GM13976 (cell line): ENCODE measurements at regions not wholly inside any gene's neighbourhood (a gene's known extent, or its start where the extent isn't known, plus 50 kb on each side); places are given as distances from the start of the nearest gene placed in this dataset.

ENCODE experiments used
- DNase-seq: peaks from one replicate; pipeline ENCODE4 v3.0.0; 2012; ENCODE audit warnings: low spot score
- in situ Hi-C: fragments of 300-500 bp; cut with MboI; formaldehyde crosslinking; loops from one replicate; pipeline ENCODE4 v1.12.0; 2022; ENCODE audit warnings: low sequenced_read_pairs, mixed read lengths, inconsistent platforms; ENCODE audit not compliant: unreplicated experiment
- TF ChIP-seq, protein P1 (sequence below): IDR thresholded peaks from 2 replicates; pipeline ENCODE4 v1.5.1; 2012; ENCODE audit warnings: borderline replicate concordance, mild to moderate bottlenecking; ENCODE audit not compliant: insufficient read depth; ENCODE audit errors: extremely low read depth, missing control alignments, control extremely low read depth

DNA sequence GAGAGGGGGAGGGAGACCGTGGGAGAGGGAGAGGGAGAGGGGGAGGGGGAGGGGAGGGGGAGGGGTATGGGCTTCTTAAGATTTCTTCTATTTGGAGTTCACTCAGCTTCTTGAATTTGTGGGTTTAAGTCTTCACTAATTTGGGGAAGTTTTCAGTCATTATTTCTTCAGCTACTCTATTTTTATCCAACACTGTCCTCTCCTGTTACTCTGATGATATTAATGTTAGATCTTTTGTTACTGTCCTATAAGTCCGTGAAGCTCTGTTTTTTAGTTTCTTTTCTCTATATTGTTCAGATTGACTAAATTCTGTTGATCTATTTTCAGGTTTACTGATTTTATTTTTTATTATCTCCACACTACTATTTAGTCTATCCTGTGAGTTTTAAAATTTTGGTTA is 351.5 kb upstream of the TPM1 start:
- TF ChIP-seq, protein P1, sequence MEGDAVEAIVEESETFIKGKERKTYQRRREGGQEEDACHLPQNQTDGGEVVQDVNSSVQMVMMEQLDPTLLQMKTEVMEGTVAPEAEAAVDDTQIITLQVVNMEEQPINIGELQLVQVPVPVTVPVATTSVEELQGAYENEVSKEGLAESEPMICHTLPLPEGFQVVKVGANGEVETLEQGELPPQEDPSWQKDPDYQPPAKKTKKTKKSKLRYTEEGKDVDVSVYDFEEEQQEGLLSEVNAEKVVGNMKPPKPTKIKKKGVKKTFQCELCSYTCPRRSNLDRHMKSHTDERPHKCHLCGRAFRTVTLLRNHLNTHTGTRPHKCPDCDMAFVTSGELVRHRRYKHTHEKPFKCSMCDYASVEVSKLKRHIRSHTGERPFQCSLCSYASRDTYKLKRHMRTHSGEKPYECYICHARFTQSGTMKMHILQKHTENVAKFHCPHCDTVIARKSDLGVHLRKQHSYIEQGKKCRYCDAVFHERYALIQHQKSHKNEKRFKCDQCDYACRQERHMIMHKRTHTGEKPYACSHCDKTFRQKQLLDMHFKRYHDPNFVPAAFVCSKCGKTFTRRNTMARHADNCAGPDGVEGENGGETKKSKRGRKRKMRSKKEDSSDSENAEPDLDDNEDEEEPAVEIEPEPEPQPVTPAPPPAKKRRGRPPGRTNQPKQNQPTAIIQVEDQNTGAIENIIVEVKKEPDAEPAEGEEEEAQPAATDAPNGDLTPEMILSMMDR = no peak
- DNase-seq = no peak
- in situ Hi-C loops = no loop called here

DNA sequence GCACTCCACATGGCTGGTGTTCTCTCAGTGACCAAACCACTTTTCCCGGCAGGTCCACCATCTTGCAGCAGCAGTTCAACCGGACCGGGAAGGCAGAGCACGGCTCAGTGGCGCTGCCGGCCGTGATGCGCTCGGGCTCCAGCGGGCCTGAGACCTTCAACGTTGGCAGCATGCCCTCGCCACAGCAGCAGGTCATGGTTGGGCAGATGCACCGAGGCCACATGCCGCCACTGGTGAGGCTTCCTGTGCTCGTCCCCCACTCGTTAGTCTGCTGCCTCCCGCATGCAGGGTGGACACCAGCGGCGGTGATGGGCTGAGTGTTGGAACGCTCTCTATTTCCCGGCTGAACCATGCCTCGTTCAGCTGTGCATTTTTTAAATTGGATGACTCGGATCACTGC is 344.9 kb upstream of the TPM1 start:
- TF ChIP-seq, protein P1 = no peak
- in situ Hi-C loops = no loop called here
- no peak for DNase-seq

DNA sequence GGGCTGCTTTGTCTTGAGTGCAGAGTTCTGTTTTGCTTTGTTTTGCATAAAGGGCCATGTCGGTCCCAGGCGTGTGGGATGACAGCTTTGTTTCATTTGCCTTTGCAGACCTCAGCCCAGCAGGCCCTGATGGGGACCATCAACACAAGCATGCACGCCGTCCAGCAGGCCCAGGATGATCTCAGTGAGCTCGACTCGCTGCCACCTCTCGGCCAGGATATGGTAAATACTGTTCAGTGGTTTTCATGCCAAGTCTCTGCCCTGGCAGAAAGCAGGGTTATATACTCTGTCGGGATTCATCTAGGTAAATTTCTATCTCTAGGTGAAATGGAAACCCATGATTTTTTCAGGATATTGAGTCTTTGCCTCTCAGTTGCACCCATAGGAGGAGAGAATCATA is 343.9 kb upstream of the TPM1 start:
- in situ Hi-C loops = no loop called here
- no peak for DNase-seq
- TF ChIP-seq, protein P1 = no peak

DNA sequence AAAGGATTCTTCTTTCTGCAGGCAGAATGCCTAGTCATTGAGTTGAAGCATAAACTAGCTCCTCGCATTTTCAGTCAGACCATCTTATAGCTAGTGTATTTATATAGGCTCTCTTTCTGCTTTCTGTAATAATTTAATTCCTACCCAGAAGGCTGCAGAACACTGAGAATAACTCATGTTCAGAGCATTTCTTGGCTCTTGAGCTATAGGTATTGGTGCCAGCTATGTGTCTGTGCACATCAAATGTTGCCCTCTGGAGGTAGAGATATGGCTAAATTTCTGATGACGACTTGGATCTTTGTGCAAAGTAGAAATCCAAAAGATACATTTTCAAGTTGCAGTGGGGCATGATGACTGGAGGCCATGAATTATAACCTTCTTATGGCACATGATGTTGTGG is 336.2 kb upstream of the TPM1 start:
- in situ Hi-C loops = no loop called here
- TF ChIP-seq, protein P1 = no peak
- DNase-seq = no peak

DNA sequence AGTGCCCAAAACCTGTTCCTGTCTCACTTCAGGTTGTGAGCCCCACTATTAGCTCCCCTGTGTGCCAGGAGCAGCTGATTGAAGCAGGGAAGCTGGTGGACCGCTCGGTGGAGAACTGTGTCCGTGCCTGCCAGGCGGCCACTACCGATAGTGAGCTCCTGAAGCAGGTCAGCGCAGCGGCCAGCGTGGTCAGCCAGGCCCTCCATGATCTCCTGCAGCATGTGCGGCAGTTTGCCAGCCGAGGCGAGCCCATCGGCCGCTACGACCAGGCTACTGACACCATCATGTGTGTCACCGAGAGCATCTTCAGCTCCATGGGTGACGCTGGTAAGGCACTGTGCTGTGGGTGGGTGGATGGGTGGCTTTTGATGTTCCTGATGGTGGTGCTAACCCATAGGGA is 334.1 kb upstream of the TPM1 start:
- in situ Hi-C loops = no loop called here

DNA sequence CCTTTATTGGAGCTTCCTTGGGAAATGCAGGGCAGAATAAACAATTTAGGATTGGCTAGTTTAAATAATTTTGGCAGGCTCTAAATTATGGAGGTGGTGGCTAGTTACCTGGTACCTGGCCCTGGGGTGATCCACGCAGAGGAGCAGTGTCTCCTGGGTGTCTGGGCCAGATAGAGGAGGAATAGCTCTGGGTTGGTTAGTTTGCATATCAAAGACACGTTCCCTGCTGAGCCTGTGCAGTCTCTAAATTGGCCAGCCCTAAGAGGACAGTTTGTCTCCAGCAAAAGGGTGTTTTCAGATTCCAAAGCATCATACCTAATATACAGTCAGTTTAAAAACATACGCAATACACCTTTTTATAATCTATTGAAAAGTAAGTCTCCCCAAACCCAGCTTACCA is 333.3 kb upstream of the TPM1 start:
- DNase-seq = no peak
- TF ChIP-seq, protein P1 = no peak
- in situ Hi-C loops = no loop called here

More for the DNA sequence above, 334.1 kb upstream of the TPM1 start:
- TF ChIP-seq, protein P1 = no peak
- no peak for DNase-seq

DNA sequence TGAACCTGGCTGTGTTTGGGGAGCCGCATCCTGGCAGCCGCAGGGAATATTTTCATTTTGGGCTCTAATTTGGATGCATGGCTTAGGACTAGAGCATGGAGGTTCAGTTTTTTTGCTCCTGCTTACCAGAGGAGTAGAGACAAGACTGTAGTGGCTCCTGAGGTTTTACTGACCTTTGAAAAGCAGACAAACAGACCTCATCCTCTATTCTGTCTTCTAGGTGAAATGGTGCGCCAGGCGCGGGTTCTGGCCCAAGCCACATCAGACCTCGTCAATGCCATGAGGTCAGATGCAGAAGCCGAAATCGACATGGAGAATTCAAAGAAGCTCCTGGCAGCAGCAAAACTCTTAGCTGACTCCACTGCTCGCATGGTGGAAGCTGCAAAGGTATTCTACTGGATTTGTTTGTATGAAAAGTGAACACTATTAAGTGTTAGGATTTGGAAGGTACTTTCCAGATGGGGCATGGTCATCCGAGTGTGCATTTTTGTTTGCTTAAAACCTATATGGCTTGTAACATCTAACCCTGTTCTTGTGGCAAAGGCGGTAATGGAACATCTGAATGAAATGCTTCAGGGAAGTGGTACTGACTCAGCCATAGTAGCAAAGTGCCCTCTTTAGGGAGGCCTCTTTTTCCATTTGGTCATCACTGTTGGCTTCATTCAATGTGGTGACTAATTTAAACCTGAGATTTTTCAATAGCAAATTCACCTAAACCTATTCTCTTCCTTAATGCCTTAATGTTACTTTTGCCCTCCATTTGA is 330.7 kb upstream of the TPM1 start:
- in situ Hi-C loops = no loop called here
- DNase-seq = no peak
- TF ChIP-seq, protein P1 = no peak
